Gastroesophageal sphincter (tissue), 4 donors: ENCODE measurements at regions not wholly inside any gene's neighbourhood (a gene's known extent, or its start where the extent isn't known, plus 50 kb on each side); places are given as distances from the start of the nearest gene placed in this dataset.

Experiments
- ATAC-seq: fragments of 150-250 bp; one replicate; pipeline ENCODE4 v1.9.1; 2016; ENCODE audit warnings: mild to moderate bottlenecking, moderate library complexity
- H3K27ac ChIP-seq, 4 donors: fragments of 200-600 bp; sonication (generic) in 3 of 4; 1 replicate in 3 of 4; 2 replicates in 1 of 4; pipeline ENCODE4 v1.5.1; 2016 to 2019
- H3K27me3 ChIP-seq: fragments of 200-600 bp; sonication (generic); one replicate; pipeline ENCODE4 v1.5.1; 2019
- H3K36me3 ChIP-seq, 2 donors: fragments of 200-600 bp; sonication (generic); one replicate each; pipeline ENCODE4 v1.5.1; 2019; ENCODE audit warnings: control low read depth in 1 of 2
- H3K4me1 ChIP-seq, 3 donors: fragments of 200-600 bp; sonication (generic); 1 replicate in 2 of 3; 2 replicates in 1 of 3; pipeline ENCODE4 v1.5.1; 2016 to 2019; ENCODE audit warnings: control low read depth in 2 of 3
- H3K4me3 ChIP-seq, 2 donors: fragments of 200-600 bp; sonication (generic); one replicate each; pipeline ENCODE4 v1.5.1; 2019; ENCODE audit warnings: mild to moderate bottlenecking in 1 of 2, moderate library complexity in 1 of 2
- H3K9me3 ChIP-seq, 3 donors: fragments of 200-600 bp; sonication (generic); one replicate each; pipeline ENCODE4 v1.5.1; 2017 to 2019; ENCODE audit warnings: control low read depth in 2 of 3
- CTCF ChIP-seq, 4 experiments: fragments of 200-600 bp in 2 of 4; fragments of 450-650 bp in 2 of 4; sonication (generic) in 1 of 4; IDR thresholded peaks; one replicate each; pipeline ENCODE4 v1.5.1; 2017 to 2019; ENCODE audit warnings: antibody characterized with exemption in 4 of 4, mild to moderate bottlenecking in 2 of 4, moderate library complexity in 2 of 4
- EP300 ChIP-seq: sonication (generic); formaldehyde crosslinking; IDR thresholded peaks from one replicate; pipeline ENCODE4 v1.6.1; 2017; ENCODE audit warnings: antibody characterized with exemption, mild to moderate bottlenecking
- POLR2A ChIP-seq, 2 donors: fragments of 450-650 bp; IDR thresholded peaks; one replicate each; pipeline ENCODE4 v1.6.1; 2017; ENCODE audit warnings: antibody characterized with exemption in 2 of 2, mild to moderate bottlenecking in 2 of 2, moderate library complexity in 1 of 2
- POLR2AphosphoS5 ChIP-seq: sonication (generic); formaldehyde crosslinking; IDR thresholded peaks from one replicate; pipeline ENCODE4 v1.6.1; 2017; ENCODE audit warnings: antibody characterized with exemption
- WGBS, 2 donors: methylation state at CpG; one replicate each; pipeline ENCODE4 v1.1.5; 2018; ENCODE audit warnings: low coverage in 1 of 2; 5-methylcytosine and 5-hydroxymethylcytosine counted together

DNA sequence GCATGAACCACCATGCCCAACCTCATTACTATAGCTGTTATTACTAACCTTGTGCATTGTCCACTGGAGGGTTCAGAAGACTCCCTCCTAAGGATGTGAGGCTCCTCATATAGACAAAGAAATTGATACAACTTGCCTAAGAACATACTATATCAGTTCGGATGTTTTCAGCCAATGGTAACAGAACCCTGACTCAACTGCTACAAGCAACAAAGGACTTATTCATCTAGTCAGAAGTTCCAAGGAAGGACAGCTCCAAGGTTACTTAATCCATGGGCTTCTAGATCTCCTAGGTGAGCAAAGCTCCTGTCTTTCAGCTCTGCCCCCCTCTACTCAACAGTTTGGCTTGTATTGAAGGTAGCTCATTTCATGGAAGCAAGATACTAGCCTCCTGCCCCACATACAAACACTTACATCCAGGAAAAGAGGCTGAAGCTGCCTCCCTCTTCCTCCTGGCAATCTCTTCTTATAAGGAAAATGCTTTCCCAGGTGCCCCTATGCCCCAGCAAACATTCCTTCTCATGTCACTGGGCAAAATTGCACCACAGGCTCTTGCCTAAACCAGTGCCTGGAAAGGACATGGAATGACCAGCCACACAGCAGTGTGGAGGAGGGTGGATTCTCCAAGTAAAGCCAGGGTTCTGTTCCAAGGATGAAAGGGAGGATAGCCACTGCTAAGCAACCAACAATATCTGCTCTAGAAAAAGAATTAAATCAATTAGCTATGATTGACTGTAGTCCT lies 497.8 kb downstream of the FOXO1 start:
- Histone ChIP-seq H3K27ac (no peak overlapping the region), H3K4me1 (no peaks in the 10 kb centered on the region), H3K36me3 (no peaks in the 10 kb centered on the region), H3K27me3 (peaks cover 10% of the 10 kb centered on the region), H3K9me3 (no peaks in the 10 kb centered on the region), H3K4me3 (no peak overlapping the region)
- no peak for TF ChIP-seq POLR2AphosphoS5
- TF ChIP-seq POLR2A (IDR thresholded peaks at IDR 0.05), result no peak
- no peak for TF ChIP-seq CTCF (IDR thresholded peaks at IDR 0.05)
- TF ChIP-seq EP300, result no peak
- WGBS, 2 donors, result 100% methylated on average over 1 of the region's 1 CpG; no CpG with 5 or more reads in 1 of the 2 donors
- no peak for ATAC-seq

DNA sequence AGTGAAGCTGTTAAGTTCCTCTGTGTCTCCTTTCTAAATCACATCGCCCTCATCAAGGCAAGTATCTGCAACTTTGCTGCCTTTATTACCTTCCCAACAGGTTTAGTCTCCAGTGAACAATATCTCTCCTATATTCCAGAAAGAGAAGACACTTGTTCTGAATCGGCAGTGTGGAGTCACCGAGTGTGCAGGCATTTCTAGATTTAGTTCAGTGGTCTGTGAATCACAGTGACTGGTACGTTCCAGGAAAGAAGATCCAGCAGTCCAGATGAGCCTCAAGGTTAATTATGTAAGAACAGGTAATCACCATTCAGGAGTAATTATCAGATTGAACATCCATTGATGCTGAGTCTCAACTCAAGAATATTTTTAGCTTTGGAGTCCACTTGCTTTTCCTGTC lies 497.0 kb downstream of the FOXO1 start:
- no peaks in the 10 kb centered on the region for H3K9me3 ChIP-seq
- WGBS, 2 donors, result 72 to 98% methylated on average over 3 to 4 of the region's 4 CpGs
- H3K27me3 ChIP-seq, result peaks cover 10% of the 10 kb centered on the region

GRCh38 chr13:40170091-40170490 lies 496.4 kb downstream of the FOXO1 start:
- TF ChIP-seq POLR2AphosphoS5 (no peak), EP300 (no peak), CTCF (IDR thresholded peaks at IDR 0.05) (no peak), POLR2A (IDR thresholded peaks at IDR 0.05) (no peak)
- no peaks in the 10 kb centered on the region for H3K36me3 ChIP-seq
- H3K4me1 ChIP-seq, result peaks cover 0 to 5% (median 0%) of the 10 kb centered on the region in 3 donors
- no peak overlapping the region for H3K4me3 ChIP-seq
- ATAC-seq, result no peak
- 94% methylated on average over 4 of the region's 4 CpGs for WGBS, 2 donors
- peaks cover 10% of the 10 kb centered on the region for H3K27me3 ChIP-seq
- H3K27ac ChIP-seq, result no peak overlapping the region
- no peaks in the 10 kb centered on the region for H3K9me3 ChIP-seq

More for the DNA sequence above, 497.0 kb downstream of the FOXO1 start:
- Histone ChIP-seq H3K4me1 (no peaks in the 10 kb centered on the region), H3K36me3 (no peaks in the 10 kb centered on the region), H3K27ac (no peak overlapping the region), H3K4me3 (no peak overlapping the region)
- TF ChIP-seq EP300 (no peak), POLR2AphosphoS5 (no peak), CTCF (IDR thresholded peaks at IDR 0.05) (no peak), POLR2A (IDR thresholded peaks at IDR 0.05) (no peak)
- no peak for ATAC-seq

DNA sequence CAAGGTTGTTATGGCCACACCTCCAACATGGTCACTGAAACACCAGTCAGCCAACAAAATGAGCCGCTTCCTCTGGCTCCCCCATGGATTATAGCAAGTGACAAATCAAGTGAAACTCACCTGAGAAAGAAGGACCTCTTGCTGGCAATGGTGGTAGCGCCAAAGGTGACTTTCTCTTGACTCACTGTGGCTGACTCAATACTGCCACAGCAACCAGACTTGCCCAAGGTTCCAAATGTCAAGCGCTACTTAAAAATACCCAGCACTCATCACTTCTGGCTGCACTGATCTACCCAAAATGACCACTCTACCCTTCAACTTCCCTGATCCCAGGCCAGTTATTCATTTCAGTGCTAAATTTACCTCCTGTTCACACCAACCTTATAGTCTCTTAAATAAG lies 495.5 kb downstream of the FOXO1 start:
- no peak overlapping the region for H3K4me3 ChIP-seq
- H3K9me3 ChIP-seq, result no peaks in the 10 kb centered on the region
- H3K36me3 ChIP-seq, result no peaks in the 10 kb centered on the region
- TF ChIP-seq POLR2A (IDR thresholded peaks at IDR 0.05) (no peak), EP300 (no peak), CTCF (IDR thresholded peaks at IDR 0.05) (no peak), POLR2AphosphoS5 (no peak)
- WGBS, 2 donors, result 93 to 100% methylated on average over 1 to 2 of the region's 3 CpGs
- peaks cover 10% of the 10 kb centered on the region for H3K27me3 ChIP-seq
- no peak overlapping the region for H3K27ac ChIP-seq
- H3K4me1 ChIP-seq, result peaks cover 0 to 7% (median 0%) of the 10 kb centered on the region in 3 donors
- ATAC-seq, result no peak

GRCh38 chr13:40171566-40171965 lies 494.9 kb downstream of the FOXO1 start:
- H3K27me3 ChIP-seq, result peaks cover 10% of the 10 kb centered on the region
- no peak overlapping the region for H3K27ac ChIP-seq
- H3K36me3 ChIP-seq, result no peaks in the 10 kb centered on the region
- WGBS, 2 donors, result 86 to 94% methylated on average over 2 of the region's 2 CpGs
- no peak overlapping the region for H3K4me3 ChIP-seq
- TF ChIP-seq EP300 (no peak), POLR2AphosphoS5 (no peak), CTCF (IDR thresholded peaks at IDR 0.05) (no peak), POLR2A (IDR thresholded peaks at IDR 0.05) (no peak)
- H3K4me1 ChIP-seq, result peaks cover 0 to 7% (median 0%) of the 10 kb centered on the region in 3 donors
- ATAC-seq, result no peak
- H3K9me3 ChIP-seq, result no peaks in the 10 kb centered on the region
